Stimulated activated naive CD4-positive, alpha-beta T cell (primary cell): ENCODE measurements at regions not wholly inside any gene's neighbourhood (a gene's known extent, or its start where the extent isn't known, plus 50 kb on each side); places are given as distances from the start of the nearest gene placed in this dataset.
"Not testable (repeated sequence)": the region's sequence is repeated elsewhere in the genome, so short reads cannot be mapped to it uniquely, and the experiment has no call there.

Experiments used
- DNase-seq, 6 experiments: peaks; one replicate each; lab custom pipeline; 2025; lab: John Stamatoyannopoulos, UW

DNA sequence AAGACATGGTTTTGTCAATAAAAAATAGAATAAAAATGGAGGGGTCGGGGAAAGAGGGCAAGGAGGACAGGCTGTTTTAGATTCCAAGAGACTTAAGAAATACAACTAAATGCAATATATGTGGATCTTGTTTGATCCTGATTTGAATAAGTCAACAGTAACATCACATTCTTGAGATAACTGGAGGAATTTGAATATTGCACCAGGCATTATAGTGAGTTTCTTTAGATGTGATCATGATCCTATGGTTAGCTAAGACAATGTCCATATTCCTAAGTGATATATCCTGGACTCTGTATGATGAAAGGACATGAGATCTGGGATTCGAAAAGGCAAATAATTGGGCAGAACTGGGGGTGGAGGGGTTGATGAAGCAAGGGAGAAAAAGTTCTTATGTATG, 311.8 kb downstream of the PLPP3 start:
- no peak for DNase-seq

DNA sequence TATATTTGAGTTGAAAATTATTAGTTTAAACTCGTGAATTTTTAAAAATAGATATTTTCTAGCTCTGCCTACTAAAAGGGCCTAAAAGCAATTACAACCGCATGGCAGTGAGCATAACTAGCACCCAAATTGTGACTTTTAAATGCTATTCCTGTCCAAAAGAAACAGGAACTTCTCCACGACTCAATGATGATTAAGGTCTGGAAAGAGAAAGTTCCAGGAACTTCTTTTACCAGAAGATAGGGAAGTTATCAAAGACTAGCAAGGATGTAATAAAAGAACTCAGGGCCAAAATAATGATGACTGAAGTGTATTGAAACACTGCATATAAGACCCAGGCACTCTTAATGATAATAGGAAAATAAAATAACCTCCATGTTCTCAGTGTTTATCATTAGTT, 313.0 kb downstream of the PLPP3 start:
- no peak for DNase-seq

DNA sequence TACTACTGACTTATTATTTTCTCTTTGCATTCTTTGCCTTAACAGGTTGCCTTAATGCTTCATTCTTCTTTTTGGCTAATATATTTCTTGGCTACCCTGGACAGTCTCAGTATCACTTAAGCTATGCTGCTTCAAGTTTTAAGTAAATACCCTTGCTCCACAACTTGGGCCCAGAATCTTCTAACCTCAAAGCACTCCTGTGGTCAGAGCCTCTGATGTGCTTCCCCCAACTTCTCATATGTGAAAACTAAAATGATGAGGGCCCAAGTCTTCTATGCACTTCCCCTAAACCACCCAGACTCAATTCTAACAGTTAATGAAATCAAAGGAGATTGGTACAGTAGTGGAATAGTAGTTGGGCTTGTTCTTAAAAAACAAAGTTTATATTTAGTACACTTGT, 314.1 kb downstream of the PLPP3 start:
- DNase-seq = no peak

DNA sequence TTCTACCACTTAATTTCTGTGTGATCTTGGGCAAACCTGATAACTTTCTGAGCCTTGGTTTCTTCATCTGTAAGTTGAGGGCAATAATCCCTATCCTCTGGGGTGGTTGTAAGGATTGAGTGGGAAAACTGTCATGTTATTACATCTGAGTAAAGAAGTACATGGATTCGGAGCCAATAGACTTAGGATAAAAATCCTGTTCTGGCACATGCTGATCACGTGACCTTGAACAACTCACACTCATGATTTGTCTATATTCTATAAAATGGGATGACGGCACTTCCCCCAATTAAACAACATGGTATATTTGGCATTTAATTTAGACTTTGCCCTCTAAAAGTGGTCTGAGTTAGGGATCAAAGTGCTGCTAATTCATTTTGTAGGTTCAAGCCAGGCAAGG, 315.5 kb downstream of the PLPP3 start:
- no peak for DNase-seq

DNA sequence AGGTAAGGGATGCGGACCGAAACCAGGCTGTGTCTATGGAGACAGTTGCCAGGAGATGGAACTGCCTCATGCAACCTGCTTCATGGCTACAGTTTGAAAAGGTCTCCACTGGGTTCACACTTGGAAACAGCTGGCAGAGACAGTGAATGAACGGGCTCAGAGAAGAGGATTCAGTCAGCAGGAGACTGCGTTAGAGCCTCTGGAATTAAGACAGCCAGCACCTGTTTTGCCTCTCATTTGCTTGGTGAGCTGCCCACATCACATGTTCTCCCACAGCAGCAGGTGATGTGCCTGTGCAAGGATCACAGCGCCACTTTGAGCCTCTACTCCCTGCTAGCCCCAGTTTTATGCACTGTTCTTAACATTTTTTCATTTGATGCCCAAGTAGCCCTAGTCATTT, 321.0 kb downstream of the PLPP3 start:
- DNase-seq = no peak

DNA sequence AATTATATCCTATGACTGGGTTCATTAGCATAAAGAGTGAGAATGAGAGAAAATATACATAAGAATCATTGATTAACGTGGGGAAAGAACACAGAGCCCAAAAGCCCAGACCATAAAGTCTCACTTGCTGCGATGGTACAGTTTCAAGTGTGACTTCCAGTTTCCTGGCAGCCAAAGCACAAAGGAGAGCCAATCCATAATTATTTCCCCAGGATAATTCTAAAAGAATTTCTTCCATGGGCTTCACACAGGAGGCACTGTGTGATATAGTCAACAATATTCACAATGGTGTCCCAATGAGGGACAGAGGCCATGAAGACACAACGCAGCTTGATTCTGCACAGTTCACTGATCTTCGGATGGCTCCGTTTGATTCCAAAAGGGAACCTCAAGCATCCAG, 321.6 kb downstream of the PLPP3 start:
- no peak for DNase-seq

DNA sequence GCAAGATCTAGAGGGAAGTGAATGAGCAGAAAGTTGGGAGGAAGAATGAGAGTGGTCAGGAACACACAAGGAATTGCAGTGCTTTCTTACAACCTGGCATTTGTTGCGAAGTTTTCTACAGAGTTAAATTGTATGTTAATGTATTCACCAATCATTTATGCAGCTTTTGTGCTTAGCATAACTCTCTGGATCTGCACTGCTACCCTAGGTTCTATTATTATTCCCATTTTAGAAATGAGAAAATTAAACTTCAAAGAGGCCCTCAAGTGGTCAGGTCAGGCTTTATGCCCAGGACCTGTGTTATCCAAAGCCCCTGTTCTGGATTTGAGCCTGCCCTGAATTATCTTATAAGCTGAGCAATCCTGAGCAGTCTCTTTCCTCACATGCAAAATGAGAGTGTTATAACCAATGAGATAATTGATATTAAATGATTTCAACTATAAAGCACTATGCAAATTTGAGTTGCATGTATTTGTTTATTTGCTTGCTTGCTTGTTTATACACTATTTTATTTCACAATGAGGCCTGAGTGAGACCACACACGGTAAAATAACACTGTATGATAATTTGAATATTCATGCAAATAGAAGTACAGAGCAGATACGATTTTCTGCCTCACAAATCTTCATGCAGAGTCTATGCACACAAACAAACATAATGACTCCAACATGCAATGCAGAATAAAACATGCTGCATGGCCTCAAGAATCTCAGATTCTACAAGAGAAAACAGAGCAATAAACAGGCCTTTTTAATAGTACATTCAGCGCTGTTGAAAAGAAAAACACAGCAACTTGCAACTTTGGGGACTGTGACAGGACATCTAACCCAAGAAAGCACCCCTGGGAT, 323.0 kb downstream of the PLPP3 start:
- no peak for DNase-seq

DNA sequence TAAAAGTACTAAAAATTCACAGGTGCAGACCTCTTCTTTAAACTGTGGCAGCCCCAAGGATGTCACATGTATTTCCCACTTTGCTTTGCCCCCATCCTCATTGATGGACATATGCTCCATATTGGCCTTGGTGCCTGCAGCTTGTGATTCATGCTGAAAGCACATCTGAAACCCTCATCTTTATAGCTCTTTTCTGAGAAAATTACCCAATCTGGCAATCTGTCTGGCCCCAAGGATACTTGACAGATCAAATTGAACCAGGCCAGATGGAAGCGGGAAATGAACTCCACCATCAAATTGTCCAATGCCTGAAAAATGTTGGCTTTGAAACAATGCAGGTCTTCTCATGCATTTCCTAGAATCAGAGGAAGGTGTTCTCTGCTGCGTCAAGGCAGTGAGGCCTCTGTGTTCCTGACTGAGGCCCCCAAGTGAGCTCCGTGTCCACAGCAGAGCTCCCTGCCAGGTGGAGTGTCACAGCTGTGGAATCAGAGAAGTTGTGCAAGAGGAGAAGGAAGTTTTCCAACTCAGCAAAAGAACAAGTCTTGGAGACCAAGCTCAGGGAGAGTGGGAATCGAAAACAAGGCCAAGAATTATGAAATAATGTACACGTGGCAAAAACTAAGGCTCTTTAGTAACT, 323.7 kb downstream of the PLPP3 start:
- no peak for DNase-seq

DNA sequence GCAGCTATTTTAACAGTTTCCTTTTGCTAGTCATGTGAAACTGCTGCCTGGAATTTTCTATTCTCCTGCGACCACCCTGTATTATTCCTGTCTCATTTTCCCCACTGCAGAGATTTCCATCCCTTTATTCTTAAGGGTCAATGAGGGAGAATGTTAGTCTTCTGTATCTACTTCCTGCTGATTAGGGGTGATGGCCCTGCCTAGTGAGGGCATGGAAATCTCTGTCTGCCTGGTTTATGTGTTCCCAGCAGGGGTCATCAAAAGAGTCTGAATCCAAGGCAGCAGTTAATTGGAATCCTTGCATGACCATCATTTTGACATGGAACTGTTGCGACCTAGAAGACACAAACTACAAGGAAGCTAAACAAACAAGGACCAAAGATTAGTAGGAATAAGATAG, 325.2 kb downstream of the PLPP3 start:
- DNase-seq = no peak

DNA sequence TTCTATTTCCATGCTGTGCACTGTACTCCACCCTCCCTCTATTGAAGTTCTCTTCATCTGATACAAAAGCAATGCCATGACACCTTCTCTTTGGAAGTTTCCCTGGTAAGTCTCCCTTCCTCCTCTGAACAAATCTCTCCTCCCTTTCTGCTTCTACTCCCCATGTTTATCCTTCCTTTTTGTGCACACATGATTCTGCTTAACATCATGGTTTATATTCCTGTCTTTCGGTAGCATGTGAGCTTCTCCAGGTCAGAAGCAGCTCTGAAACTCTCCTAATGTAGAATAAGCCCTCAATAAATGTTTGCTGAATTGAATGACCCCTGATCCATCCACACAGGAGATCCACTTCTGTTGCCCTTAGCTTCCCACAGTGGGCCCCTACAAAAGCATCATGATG, 328.6 kb downstream of the PLPP3 start:
- no peak for DNase-seq

DNA sequence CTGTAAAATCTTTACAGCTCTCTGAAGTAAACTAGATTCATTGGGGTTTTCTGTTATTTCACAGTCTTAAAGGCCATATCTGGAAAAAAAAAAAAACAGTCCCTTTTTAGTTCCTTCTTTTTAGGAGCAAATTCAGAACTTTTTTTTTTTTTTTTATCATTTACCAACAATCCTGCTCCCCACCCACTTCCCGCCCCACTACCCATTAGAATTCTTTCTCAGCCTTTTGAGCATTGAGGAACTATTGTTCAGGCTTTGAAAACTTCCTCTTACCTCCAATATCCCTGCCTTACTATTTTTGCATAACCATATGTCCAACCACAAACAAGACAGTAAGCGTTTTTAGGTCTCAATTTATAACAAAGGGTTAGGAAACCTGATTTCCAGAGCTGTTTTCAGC, 330.1 kb downstream of the PLPP3 start:
- no peak for DNase-seq

DNA sequence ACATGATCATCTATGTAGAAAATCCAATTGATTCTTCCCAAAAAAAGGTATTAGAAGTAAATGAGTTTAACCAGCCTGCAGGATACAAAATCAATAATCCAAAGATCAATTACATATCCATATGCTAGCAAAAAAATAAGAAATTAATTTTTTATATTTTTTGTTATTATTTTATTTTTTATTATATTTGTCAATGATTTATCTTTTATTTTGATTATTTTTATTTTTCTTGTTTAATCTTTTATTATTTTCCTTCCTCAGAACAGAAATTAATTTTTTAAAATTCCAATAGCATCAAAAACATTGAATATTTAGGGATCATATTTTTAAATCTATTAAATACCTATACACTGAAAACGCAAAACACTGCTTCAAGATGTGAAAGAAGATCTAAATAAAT, 331.2 kb downstream of the PLPP3 start:
- no peak for DNase-seq

DNA sequence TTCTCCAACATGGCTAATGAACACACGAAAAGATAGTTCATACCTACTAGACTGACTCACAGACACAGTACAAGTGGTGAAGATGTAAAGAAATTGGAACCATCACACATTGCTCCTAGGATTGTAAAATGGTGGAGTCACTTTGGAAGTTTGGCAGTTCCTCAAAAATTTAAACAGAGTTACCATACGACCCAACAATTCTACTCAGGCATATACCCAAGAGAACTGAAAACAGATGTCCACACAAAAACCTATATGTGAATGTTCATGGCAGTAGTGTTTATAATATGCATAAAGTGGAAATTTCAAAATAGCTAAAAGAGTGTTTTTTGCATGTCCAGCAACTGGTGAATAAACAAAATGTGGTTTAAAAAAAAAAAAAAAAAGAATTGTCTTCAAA, 332.6 kb downstream of the PLPP3 start:
- DNase-seq = not testable (repeated sequence)

DNA sequence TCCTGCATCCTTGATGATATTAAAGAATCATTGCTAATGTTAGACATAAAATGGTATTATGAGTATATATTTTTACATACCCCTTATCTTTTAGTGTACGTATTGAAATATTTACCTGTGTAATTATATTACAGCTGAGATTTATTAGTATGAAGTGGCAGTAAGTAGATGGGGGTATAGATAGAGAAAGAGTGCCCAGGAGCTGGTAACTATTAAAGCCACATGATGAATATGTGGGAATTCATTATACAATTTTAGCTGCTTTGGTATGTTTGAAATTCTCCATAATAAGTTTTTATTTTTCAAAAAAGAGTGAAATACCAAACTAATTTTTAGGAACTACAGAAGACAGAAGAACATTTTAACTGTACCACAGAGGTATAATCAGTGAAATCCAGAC, 339.0 kb downstream of the PLPP3 start:
- DNase-seq = no peak

DNA sequence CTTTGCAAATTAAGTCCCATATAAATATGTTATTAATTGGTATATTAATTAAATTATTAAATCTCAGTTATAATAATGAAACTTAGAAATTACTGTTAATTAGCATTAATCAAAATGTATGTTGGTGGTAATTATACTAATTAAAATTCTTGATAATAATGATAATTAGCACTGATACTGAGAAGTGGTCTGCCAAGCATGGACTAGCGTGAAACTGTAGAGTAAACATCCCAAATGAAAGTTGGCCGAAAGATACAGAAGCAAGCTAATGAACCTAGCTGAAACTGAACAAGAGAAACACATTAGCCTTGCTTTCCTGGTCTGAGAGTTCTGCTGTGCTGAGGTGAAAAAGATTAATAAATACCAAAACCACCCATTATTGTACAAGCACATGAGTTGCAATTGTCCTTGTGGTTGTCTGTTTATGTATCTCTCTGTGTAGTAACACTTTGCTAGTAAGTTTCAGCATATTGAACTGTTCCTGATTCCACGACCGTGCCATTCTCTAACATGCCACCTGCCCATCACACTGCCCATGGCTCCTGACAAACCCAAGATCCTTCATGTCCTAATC, 341.8 kb downstream of the PLPP3 start:
- no peak for DNase-seq

DNA sequence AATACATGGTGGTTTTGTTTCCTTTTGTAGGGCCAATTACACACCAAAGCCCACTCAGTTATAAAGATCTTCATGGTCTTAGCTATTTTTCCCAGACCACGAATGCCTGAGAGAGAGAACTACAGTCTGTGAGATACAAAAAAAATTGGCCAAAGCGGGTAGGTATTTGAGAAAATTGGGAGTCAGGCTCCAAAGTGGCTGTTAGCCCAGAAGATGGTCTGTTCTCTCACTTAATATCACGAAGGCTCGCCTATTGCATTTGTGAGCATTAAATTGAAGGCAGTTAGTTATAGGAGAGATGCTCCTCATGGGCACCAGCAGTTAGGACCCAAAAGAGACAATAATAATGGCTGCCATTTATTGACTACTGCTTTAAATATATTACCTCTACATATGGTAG, 342.7 kb downstream of the PLPP3 start:
- DNase-seq = no peak

DNA sequence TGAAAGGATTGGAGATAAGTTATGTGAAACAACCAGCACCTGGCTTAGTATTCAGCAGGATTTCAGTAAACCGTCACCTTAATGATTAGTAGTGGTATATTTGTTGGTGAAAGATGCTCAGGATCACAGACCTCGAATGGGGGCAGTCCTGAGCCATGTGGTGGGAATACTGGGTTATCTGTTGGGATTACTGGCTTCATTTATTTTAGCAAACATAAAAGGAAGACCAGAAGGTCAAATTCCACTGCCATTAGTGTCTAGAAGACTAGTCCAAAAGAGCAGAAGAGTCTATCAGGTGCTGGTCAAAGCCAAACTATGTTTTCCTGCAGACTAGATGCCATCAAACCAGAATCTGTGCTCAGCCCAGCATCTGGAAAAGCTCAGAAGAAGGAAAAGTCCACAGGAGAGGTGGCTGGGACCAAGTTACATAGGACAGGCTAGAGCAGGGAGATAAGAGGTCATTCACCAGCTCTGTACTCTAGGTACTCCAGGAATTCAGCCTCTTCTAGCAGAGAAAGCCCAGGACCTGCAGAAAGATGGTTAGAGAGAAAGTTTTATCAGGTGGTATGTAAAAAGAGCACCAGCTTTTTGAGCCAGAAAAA, 343.4 kb downstream of the PLPP3 start:
- no peak for DNase-seq

DNA sequence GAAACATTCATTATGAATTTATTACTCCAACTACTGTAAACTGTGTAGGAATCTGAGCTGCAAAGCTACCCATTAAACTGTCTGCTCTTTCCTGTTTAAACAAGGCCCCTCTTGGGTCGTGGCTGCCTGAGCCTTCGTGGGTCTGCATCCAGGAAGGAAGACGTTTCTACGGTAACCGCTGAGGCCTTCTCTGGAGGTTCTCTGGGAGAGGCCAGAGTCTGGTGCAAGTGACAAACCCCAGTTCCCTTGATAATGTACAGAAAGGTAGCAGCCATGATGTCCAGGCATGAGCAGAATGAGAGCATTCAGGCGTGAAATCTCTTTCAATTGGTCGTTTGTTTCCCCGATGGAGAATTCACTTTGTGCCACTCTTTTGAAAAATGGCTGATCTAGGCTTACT, 350.2 kb downstream of the PLPP3 start:
- no peak for DNase-seq

DNA sequence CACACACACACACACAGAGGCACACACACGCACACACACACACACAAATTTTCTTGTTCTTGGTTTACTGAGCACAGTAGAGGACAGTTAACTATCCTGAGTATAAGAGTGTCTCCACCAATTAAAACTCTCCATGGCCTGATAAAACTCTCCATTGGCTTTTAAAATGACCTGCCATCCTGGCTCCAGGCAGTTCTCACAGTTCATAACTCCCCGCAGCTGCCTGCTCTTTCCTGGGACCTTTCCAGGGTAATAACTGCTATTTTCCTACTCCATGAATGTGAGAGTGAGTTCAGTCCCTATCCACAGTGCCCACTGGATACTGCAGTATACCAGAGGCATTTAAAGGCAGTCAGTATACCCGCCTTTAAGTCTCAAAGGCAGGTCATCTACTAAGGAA, 351.5 kb downstream of the PLPP3 start:
- DNase-seq = no peak

DNA sequence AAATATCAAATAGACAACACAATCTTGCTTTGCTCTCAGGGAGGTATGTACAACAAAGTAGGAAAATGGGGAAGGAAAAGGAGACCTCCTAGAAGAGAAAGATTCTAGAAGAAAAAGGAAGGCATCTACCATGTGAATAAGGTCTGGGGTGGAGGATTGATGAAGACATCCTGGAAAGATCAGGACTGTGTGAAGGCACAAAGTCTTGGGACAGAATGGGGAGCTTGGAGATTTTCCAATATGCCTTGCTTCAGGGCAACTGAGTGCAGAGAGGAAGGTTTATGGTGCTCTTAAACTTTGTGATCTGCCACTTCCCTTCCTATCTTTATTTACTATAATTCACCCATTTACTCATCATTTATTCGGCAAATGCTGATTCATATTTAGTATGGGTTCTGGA, 352.0 kb downstream of the PLPP3 start:
- no peak for DNase-seq

DNA sequence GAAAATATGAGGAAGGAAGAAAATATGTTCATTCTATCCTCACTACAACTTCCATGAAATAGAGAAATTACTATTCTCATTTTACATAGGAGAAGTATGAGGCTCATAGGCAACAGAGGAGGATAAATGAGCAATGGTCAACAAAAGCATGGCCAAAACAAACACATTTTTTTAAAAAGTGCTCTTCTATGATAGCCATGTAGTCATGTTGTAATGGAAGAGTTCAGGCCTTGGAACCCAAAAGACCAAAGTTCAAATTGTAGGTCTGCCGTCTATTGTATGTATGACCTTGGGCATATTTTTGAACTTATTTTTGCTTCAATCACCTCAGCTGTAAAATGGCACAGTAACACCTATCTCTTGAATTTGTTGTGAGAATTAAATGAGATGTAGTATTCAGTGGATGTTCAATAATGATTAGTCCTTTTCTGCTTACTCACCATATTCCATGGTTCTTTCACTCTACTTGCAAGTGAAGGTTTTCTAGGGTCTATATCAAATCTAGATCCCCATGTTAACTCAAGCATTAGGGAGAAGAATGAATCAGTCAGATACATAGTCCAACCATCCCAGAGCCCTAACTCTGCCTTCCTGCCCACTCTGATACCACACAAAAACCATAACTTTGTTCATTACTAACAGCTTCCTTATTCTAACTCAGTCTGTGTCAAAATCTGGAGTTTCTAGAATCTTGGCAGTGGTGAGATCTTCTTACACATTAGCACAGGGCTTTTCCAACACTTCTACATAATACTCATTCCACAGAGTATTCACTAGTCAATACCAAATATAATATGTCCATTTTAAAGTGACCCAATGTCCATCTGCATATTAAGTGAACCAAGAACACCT, 353.2 kb downstream of the PLPP3 start:
- DNase-seq = no peak

DNA sequence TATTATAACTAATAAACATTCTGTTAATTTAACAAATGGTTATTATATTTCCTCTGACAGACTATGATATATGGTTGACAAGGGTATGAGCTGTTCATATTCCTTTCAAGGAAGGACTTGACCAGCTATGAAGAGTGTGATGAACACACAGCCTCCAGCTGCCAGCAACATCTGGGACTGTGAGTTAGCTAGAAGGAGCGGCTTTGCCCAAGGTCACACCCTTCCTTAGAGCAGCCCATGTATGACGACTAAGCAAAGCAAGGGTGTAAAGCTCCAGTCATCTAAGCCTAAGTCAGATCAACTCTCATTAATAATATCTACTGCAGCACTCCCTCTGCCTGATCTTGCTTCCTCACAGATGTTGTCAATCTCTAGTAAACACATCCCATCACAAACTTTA, 355.4 kb downstream of the PLPP3 start:
- DNase-seq = no peak
